ENCODE measurements at regions not wholly inside any gene's neighbourhood (a gene's known extent, or its start where the extent isn't known, plus 50 kb on each side); places are given as distances from the start of the nearest gene placed in this dataset.

- Mint-ChIP-seq H3K9me3 (no peaks in the 10 kb centered on the region), H3K36me3 (ENCODE audit: low read depth) (no peaks in the 10 kb centered on the region), H3K27ac (no peak overlapping the region), H3K4me1 (peaks cover 24% of the 10 kb centered on the region), H3K4me3 (no peak overlapping the region), H3K27me3 (ENCODE audit: insufficient read depth, low read depth, poor library complexity) (peaks cover 5% of the 10 kb centered on the region)
- Histone ChIP-seq H3K4me3 (no peak overlapping the region), H3K27ac (ENCODE audit: low read depth) (no peak overlapping the region), H2AFZ (no peak overlapping the region), H3K36me3 (ENCODE audit: insufficient read depth) (no peaks in the 10 kb centered on the region), H4K20me1 (replicated peaks; ENCODE audit: insufficient read depth) (no peaks in the 10 kb centered on the region), H3K79me2 (replicated peaks; ENCODE audit: insufficient read depth) (no peaks in the 10 kb centered on the region), H3K4me2 (no peak overlapping the region), H3K27me3 (ENCODE audit: insufficient read depth) (no peaks in the 10 kb centered on the region), H3K4me1 (ENCODE audit: insufficient read depth) (peaks cover 7% of the 10 kb centered on the region; the same call in 1 of the 2 replicates), H3K9me2 (ENCODE audit: insufficient read depth) (no peaks in the 10 kb centered on the region; the same call in 1 of the 2 replicates), H3F3A (replicated peaks; ENCODE audit: low read depth) (no peaks in the 10 kb centered on the region)
- ATAC-seq (no peak), DNase-seq (ENCODE audit: low spot score) (no peak)
- TF ChIP-seq EZH2 (IDR thresholded peaks at IDR 0.05; ENCODE audit: low read depth, unreplicated experiment): no peak
- TF ChIP-seq JUNB (IDR thresholded peaks at IDR 0.05; ENCODE audit: unreplicated experiment): no peak
- TF ChIP-seq NANOG (IDR thresholded peaks at IDR 0.05; ENCODE audit: borderline replicate concordance): no peak
- TF ChIP-seq EZH2phosphoT487 (IDR thresholded peaks at IDR 0.05; ENCODE audit: unreplicated experiment): no peak
- no peak for TF ChIP-seq ZNF114 (CRISPR knock-in tag; IDR thresholded peaks at IDR 0.05)
- no peak for TF ChIP-seq ZNF331 (CRISPR knock-in tag; IDR thresholded peaks at IDR 0.05; ENCODE audit: low read depth)
- no peak for TF ChIP-seq CTCF (conservative IDR thresholded peaks at IDR 0.05; ENCODE audit: low read depth in 2 of 2)
- no peak for TF ChIP-seq POLR2AphosphoS5 (IDR thresholded peaks at IDR 0.05; ENCODE audit: low read depth)
- no peak for TF ChIP-seq REST (IDR thresholded peaks at IDR 0.05; ENCODE audit: unreplicated experiment)
- no peak for TF ChIP-seq ETS1 (IDR thresholded peaks at IDR 0.05)
- TF ChIP-seq CREB1 (CRISPR knock-in tag; IDR thresholded peaks at IDR 0.05; ENCODE audit: low read depth): no peak
- no peak for TF ChIP-seq STAT1 (IDR thresholded peaks at IDR 0.05; ENCODE audit: unreplicated experiment)
- no peak for TF ChIP-seq ZNF462 (CRISPR knock-in tag; IDR thresholded peaks at IDR 0.05)
Observed at GRCh38 chr1:229035748-229036082, 235.2 kb upstream of the RAB4A start.

Measured in GM23338 (cell line).